ENCODE measurements at regions not wholly inside any gene's neighbourhood (a gene's known extent, or its start where the extent isn't known, plus 50 kb on each side); places are given as distances from the start of the nearest gene placed in this dataset.

- Mint-ChIP-seq H3K4me1 (ENCODE audit: low read depth) (no peaks in the 10 kb centered on the region), H3K27me3 (ENCODE audit: low read depth) (no peaks in the 10 kb centered on the region), H3K9me3 (no peaks in the 10 kb centered on the region), H3K27ac (no peak overlapping the region), H3K36me3 (ENCODE audit: low read depth) (no peaks in the 10 kb centered on the region), H3K4me3 (no peak overlapping the region)
- CTCF ChIA-PET: no interaction called here
- no peak for DNase-seq
- intact Hi-C loops (cut with micrococcal nuclease): no loop called here
These were observed 134.4 kb downstream of the MAF start for GRCh38 chr16:79466111-79466510.

DNA sequence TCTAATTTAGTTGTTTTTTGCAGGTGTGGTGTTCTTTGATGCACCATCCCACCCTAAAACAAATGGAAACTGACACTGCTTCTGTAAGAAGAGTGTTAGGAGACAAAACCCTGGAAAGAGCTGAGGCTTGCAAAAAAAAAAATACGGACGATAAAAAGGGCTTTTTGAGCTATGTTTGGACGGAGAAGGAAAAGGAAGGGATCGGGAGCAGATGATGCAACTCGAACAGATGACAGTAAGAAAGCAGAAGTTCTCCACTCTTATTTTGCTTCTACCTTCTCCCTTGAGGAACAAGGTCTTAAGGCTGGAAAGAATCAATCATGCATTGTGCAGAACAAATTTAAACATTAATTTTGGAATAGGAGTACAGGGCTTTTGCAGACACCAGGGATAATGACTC is 136.7 kb downstream of the MAF start:
- Mint-ChIP-seq H3K4me3 (no peak overlapping the region), H3K9me3 (no peaks in the 10 kb centered on the region), H3K36me3 (ENCODE audit: low read depth) (no peaks in the 10 kb centered on the region), H3K27ac (no peak overlapping the region), H3K4me1 (ENCODE audit: low read depth) (no peaks in the 10 kb centered on the region), H3K27me3 (ENCODE audit: low read depth) (peaks cover 3% of the 10 kb centered on the region)
- CTCF ChIA-PET: no interaction called here
- intact Hi-C loops (cut with micrococcal nuclease): no loop called here
- no peak for DNase-seq

GRCh38 chr16:79456036-79456435 is 144.5 kb downstream of the MAF start:
- no peaks in the 10 kb centered on the region for H3K36me3 Mint-ChIP-seq (ENCODE audit: low read depth)
- CTCF ChIA-PET: no interaction called here
- H3K4me3 Mint-ChIP-seq: no peak overlapping the region
- no peak for DNase-seq
- H3K9me3 Mint-ChIP-seq: no peaks in the 10 kb centered on the region
- peaks cover 5% of the 10 kb centered on the region for H3K27me3 Mint-ChIP-seq (ENCODE audit: low read depth)
- H3K4me1 Mint-ChIP-seq (ENCODE audit: low read depth): peaks cover 3% of the 10 kb centered on the region
- intact Hi-C loops (cut with micrococcal nuclease): no loop called here
- no peak overlapping the region for H3K27ac Mint-ChIP-seq

- Mint-ChIP-seq H3K4me1 (ENCODE audit: low read depth) (peaks cover 5% of the 10 kb centered on the region), H3K36me3 (ENCODE audit: low read depth) (no peaks in the 10 kb centered on the region), H3K27me3 (ENCODE audit: low read depth) (peaks cover 6% of the 10 kb centered on the region), H3K9me3 (no peaks in the 10 kb centered on the region), H3K27ac (no peak overlapping the region), H3K4me3 (no peak overlapping the region)
- no peak for DNase-seq
- intact Hi-C loops (cut with micrococcal nuclease): no loop called here
- CTCF ChIA-PET: no interaction called here
These were observed 147.9 kb downstream of the MAF start for GRCh38 chr16:79452671-79453070.

DNA sequence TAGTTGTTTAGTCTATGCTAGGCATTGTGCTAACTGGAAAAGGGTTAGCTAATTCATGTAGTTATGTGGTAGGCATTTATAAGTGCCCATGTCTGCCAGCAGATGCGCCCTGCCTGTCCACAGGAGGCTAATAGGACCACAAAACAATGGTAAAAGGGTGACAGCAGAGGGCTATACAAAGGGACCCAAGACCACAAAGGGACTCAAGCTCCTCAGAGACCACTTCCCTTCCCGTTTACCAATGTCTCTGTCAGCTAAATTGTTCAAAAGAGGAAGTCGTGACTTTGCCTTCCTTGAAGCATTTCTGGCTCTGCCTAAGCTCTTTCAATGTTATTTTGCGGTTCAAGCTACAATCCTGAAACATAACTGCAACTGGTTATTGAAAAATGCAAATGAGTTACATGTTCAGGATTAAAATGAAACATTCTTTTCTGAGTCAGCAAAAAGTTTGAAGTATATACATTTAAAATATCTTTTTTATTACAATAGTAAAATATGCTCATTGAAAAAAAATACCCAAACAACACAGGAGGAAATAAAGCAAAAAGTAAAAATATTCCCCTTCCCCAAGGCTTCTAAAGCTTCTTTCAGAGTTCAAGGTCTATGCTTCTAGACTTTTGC is 149.2 kb downstream of the MAF start:
- no peak overlapping the region for H3K27ac Mint-ChIP-seq
- H3K4me3 Mint-ChIP-seq: no peak overlapping the region
- CTCF ChIA-PET: no interaction called here
- intact Hi-C loops (cut with micrococcal nuclease): no loop called here
- H3K4me1 Mint-ChIP-seq (ENCODE audit: low read depth): peaks cover 5% of the 10 kb centered on the region
- H3K27me3 Mint-ChIP-seq (ENCODE audit: low read depth): peaks cover 6% of the 10 kb centered on the region
- DNase-seq: no peak
- H3K9me3 Mint-ChIP-seq: no peaks in the 10 kb centered on the region
- H3K36me3 Mint-ChIP-seq (ENCODE audit: low read depth): no peaks in the 10 kb centered on the region

GRCh38 chr16:79449900-79450299 is 150.6 kb downstream of the MAF start:
- Mint-ChIP-seq H3K27me3 (ENCODE audit: low read depth) (peaks cover 6% of the 10 kb centered on the region), H3K4me1 (ENCODE audit: low read depth) (peaks cover 5% of the 10 kb centered on the region), H3K27ac (no peak overlapping the region), H3K36me3 (ENCODE audit: low read depth) (no peaks in the 10 kb centered on the region), H3K9me3 (no peaks in the 10 kb centered on the region), H3K4me3 (no peak overlapping the region)
- CTCF ChIA-PET: interaction anchor here (0.6 kb wide), 1 partner anchor 401 kb away, joined by 4 read pairs; no protein-coding TSS in a partner anchor
- no peak for DNase-seq
- intact Hi-C loops (cut with micrococcal nuclease): no loop called here

DNA sequence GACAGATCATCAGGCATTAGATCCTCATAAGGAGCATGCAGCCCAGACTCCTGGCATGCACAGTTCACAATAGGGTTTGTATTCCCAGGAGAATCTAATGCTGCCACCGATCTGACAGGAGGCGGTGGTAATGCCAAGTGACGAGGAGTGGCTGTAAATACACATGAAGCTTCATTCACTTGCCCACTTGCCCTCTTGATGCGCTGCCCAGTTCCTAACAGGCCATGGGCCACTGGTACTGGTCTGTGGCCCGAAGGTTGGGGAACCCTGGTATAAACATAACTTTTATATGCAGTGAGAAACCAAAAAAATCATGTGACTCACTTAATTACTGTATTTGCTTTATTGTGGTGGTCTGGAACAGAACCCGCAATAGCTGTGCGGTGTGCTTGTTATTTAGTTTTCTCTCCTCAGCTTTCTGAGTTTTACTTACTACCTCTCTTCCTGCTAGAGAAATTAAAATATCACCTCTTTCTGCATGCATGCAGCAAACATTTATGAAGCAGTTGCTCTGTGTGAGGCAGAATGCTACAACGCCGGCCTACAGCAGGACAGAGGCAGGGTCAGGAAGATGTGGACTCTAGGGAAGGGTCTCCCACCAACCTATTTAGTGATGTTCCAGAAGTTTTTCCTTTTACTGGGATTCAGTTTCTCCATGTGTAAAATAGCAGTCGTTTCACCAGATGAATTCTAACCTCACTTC is 151.3 kb downstream of the MAF start:
- H3K4me3 Mint-ChIP-seq: no peak overlapping the region
- no peaks in the 10 kb centered on the region for H3K9me3 Mint-ChIP-seq
- CTCF ChIA-PET: no interaction called here
- H3K36me3 Mint-ChIP-seq (ENCODE audit: low read depth): no peaks in the 10 kb centered on the region
- no peak for DNase-seq
- peaks cover 4% of the 10 kb centered on the region for H3K27me3 Mint-ChIP-seq (ENCODE audit: low read depth)
- H3K27ac Mint-ChIP-seq: no peak overlapping the region
- H3K4me1 Mint-ChIP-seq (ENCODE audit: low read depth): peaks cover 5% of the 10 kb centered on the region
- intact Hi-C loops (cut with micrococcal nuclease): no loop called here

DNA sequence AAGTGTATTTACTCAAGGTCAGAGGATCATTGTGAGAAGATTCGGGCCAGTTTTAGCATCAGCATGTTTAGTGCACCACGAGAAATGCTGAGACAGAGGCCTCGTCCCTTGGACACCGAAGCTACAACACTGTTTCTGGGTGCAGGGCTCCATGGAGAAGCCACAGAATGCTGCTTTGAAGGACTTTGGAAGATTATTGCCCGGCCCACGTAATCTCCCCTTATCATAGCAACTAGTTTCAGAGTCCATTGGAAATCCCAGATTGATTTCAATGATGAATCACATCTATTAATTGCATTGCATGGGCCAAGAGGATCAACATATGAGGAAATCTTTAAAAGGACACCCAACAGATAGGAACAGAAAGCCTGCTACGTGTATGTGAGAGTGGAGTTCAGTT is 156.0 kb downstream of the MAF start:
- Mint-ChIP-seq H3K27me3 (ENCODE audit: low read depth) (peaks cover 4% of the 10 kb centered on the region), H3K36me3 (ENCODE audit: low read depth) (no peaks in the 10 kb centered on the region), H3K9me3 (no peaks in the 10 kb centered on the region), H3K27ac (no peak overlapping the region), H3K4me1 (ENCODE audit: low read depth) (no peaks in the 10 kb centered on the region), H3K4me3 (no peak overlapping the region)
- no peak for DNase-seq
- CTCF ChIA-PET: no interaction called here
- intact Hi-C loops (cut with micrococcal nuclease): no loop called here

DNA sequence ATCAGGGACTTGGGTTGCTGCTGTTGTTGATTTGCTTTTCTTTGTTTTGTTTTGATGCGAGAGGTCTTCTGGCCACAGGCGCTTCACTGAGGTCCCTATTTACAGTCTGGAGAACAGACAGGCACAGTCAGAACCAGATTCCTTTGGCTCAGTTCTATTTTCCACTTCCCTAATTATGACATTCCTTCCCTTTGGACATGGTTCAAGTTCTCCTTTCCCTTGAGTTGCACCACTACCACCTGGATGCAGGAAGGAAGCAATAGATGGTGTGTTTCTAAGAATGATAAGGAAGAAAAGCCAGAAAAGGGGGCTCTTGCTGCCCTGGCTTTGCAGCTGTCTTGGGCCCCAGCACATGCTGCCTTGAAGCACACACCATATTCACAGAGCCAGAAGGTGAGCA is 160.6 kb downstream of the MAF start:
- Mint-ChIP-seq H3K9me3 (no peaks in the 10 kb centered on the region), H3K4me3 (no peak overlapping the region), H3K4me1 (ENCODE audit: low read depth) (no peaks in the 10 kb centered on the region), H3K27me3 (ENCODE audit: low read depth) (peaks cover 4% of the 10 kb centered on the region), H3K36me3 (ENCODE audit: low read depth) (no peaks in the 10 kb centered on the region), H3K27ac (no peak overlapping the region)
- intact Hi-C loops (cut with micrococcal nuclease): no loop called here
- CTCF ChIA-PET: no interaction called here
- DNase-seq: no peak

GRCh38 chr16:79437764-79438751 is 162.5 kb downstream of the MAF start:
- Mint-ChIP-seq H3K36me3 (ENCODE audit: low read depth) (no peaks in the 10 kb centered on the region), H3K9me3 (no peaks in the 10 kb centered on the region), H3K4me1 (ENCODE audit: low read depth) (no peaks in the 10 kb centered on the region), H3K4me3 (no peak overlapping the region), H3K27me3 (ENCODE audit: low read depth) (peaks cover 4% of the 10 kb centered on the region), H3K27ac (no peak overlapping the region)
- DNase-seq: no peak
- intact Hi-C loops (cut with micrococcal nuclease): no loop called here
- CTCF ChIA-PET: no interaction called here

DNA sequence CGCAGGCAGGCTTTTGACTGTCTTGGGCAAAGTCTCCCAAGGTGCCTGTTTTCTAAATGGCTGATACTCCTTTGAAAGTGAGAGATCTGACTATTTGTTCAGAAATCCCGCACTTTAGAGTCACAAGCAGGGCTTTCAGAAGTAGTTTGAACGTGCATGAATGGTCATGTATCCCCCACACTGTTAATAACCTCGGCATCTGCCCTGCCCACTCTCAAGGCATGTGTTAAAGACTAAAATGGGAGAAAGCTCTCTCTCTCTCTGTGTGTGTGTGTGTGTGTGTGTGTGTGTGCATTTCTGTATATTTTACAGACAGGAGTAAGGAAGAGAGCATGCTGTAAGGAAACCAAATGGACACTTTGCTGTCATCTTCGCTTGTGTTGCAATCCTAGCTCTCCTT is 163.7 kb downstream of the MAF start:
- no peak for DNase-seq
- H3K9me3 Mint-ChIP-seq: peaks cover 2% of the 10 kb centered on the region
- H3K4me3 Mint-ChIP-seq: no peak overlapping the region
- intact Hi-C loops (cut with micrococcal nuclease): no loop called here
- H3K36me3 Mint-ChIP-seq (ENCODE audit: low read depth): no peaks in the 10 kb centered on the region
- H3K4me1 Mint-ChIP-seq (ENCODE audit: low read depth): no peaks in the 10 kb centered on the region
- H3K27me3 Mint-ChIP-seq (ENCODE audit: low read depth): peaks cover 3% of the 10 kb centered on the region
- no peak overlapping the region for H3K27ac Mint-ChIP-seq
- CTCF ChIA-PET: interaction anchor here (0.6 kb wide), 1 partner anchor 995 kb away, joined by 3 read pairs; no protein-coding TSS in a partner anchor

GRCh38 chr16:79434771-79435170 is 165.8 kb downstream of the MAF start:
- CTCF ChIA-PET: interaction anchor here (0.5 kb wide), 1 partner anchor 1066 kb away, joined by 3 read pairs; no protein-coding TSS in a partner anchor
- no peak for DNase-seq
- Mint-ChIP-seq H3K9me3 (peaks cover 2% of the 10 kb centered on the region), H3K4me1 (ENCODE audit: low read depth) (no peaks in the 10 kb centered on the region), H3K27me3 (ENCODE audit: low read depth) (no peaks in the 10 kb centered on the region), H3K36me3 (ENCODE audit: low read depth) (no peaks in the 10 kb centered on the region), H3K4me3 (no peak overlapping the region), H3K27ac (no peak overlapping the region)
- intact Hi-C loops (cut with micrococcal nuclease): no loop called here

All from activated naive CD4-positive, alpha-beta T cell treated with anti-CD3 and anti-CD28 coated beads for 36 hours (primary cell).